ENCODE measurements at regions not wholly inside any gene's neighbourhood (a gene's known extent, or its start where the extent isn't known, plus 50 kb on each side); places are given as distances from the start of the nearest gene placed in this dataset.

DNA sequence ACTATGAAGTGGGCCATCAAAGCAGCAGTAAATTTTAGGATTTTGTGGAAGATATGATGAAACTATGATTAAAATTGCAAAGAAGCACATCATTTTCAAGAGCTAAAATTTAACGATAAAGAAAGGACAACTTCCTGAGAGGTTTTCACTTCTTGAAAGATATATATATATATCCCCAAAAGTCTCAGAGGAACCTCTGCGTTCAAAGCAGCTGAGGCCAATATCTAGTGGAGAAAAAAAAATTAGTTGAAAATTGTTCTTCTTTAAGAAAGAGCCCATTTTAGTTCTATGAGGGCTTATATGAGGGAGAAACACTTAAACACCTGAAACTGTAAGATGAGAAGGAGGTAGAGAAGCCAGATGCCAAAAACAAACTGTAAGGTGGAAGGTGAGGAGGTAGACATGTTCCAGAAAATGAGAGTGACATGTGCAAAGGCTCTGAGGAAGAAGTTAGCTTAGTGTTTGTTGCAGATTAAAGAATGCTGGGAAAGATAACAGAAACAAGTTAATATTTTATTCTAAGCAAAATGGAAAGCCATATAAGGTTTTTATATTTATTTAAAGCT, 72.9 kb upstream of the VRK2 start:
- Histone ChIP-seq H4K20me1 (ENCODE audit: low read length) (no peaks in the 10 kb centered on the region), H3K27ac (ENCODE audit: low read length) (no peak overlapping the region), H3K9me3 (ENCODE audit: low read length) (peaks cover 5% of the 10 kb centered on the region; the same call in 1 of the 2 replicates), H3K4me3 (ENCODE audit: low read length) (no peak overlapping the region), H3K27me3 (ENCODE audit: low read length) (no peaks in the 10 kb centered on the region), H3K4me2 (ENCODE audit: low read length) (no peak overlapping the region), H3F3A (ENCODE audit: low read length, unreplicated experiment) (no peaks in the 10 kb centered on the region), H3K4me1 (ENCODE audit: insufficient read depth, low read length) (no peaks in the 10 kb centered on the region), H3K79me2 (ENCODE audit: low read length) (no peaks in the 10 kb centered on the region), H2AFZ (ENCODE audit: low read length) (no peak overlapping the region), H3K9me2 (replicated peaks; ENCODE audit: low read length) (no peaks in the 10 kb centered on the region), H3K9ac (ENCODE audit: low read length) (no peak overlapping the region), H3K36me3 (ENCODE audit: low read depth, low read length) (0 out of 2 replicates have a peak, but pooled peaks cover 2% of the 10 kb centered on the region)
- no peak for DNase-seq
- BruUV-seq (replicated peaks) = no TSS peak
- ChIA-PET POLR2A (ENCODE audit: unreplicated experiment) (no interaction called here), CTCF (no interaction called here)
- TF ChIP-seq, protein P1, sequence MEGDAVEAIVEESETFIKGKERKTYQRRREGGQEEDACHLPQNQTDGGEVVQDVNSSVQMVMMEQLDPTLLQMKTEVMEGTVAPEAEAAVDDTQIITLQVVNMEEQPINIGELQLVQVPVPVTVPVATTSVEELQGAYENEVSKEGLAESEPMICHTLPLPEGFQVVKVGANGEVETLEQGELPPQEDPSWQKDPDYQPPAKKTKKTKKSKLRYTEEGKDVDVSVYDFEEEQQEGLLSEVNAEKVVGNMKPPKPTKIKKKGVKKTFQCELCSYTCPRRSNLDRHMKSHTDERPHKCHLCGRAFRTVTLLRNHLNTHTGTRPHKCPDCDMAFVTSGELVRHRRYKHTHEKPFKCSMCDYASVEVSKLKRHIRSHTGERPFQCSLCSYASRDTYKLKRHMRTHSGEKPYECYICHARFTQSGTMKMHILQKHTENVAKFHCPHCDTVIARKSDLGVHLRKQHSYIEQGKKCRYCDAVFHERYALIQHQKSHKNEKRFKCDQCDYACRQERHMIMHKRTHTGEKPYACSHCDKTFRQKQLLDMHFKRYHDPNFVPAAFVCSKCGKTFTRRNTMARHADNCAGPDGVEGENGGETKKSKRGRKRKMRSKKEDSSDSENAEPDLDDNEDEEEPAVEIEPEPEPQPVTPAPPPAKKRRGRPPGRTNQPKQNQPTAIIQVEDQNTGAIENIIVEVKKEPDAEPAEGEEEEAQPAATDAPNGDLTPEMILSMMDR (conservative IDR thresholded peaks at IDR 0.05; ENCODE audit: low read depth, low read length) = no peak
- TF ChIP-seq EZH2 (IDR thresholded peaks at IDR 0.05; ENCODE audit: low read length, unreplicated experiment) = no peak
- TF ChIP-seq EZH2phosphoT487 (IDR thresholded peaks at IDR 0.05; ENCODE audit: borderline replicate concordance, low read length) = no peak
- intact Hi-C loops (cut with micrococcal nuclease) = no loop called here
- no peak for ATAC-seq

DNA sequence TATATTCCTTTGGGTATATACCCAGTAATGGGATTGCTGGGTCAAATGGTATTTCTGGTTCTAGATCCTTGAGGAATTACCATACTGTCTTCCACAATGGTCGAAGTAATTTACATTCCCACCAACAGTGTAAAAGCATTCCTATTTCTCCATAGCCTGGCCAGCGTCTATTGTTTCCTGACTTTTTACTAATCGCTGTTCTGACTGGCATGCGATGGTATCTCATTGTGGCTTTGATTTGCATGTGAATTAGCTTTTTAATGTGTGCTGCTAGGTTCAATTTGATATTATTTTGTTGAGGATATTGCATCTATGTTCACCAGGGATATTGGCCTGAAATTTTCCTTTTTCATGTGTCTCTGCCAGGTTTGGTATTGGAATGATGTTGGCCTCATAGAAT, 67.4 kb upstream of the VRK2 start:
- no peak overlapping the region for H3K9ac ChIP-seq (ENCODE audit: low read length)
- H3K4me2 ChIP-seq (ENCODE audit: low read length) = no peak overlapping the region
- H3K36me3 ChIP-seq (ENCODE audit: low read depth, low read length) = no peaks in the 10 kb centered on the region
- ChIA-PET CTCF (no interaction called here), POLR2A (ENCODE audit: unreplicated experiment) (no interaction called here)
- no peaks in the 10 kb centered on the region for H4K20me1 ChIP-seq (ENCODE audit: low read length)
- H3K27ac ChIP-seq (ENCODE audit: low read length) = no peak overlapping the region
- BruUV-seq (replicated peaks) = no TSS peak
- ATAC-seq = no peak
- H3K79me2 ChIP-seq (ENCODE audit: low read length) = no peaks in the 10 kb centered on the region
- H3K4me1 ChIP-seq (ENCODE audit: insufficient read depth, low read length) = peaks cover 23% of the 10 kb centered on the region
- intact Hi-C loops (cut with micrococcal nuclease) = no loop called here
- H3K27me3 ChIP-seq (ENCODE audit: low read length) = no peaks in the 10 kb centered on the region
- H3K4me3 ChIP-seq (ENCODE audit: low read length) = no peak overlapping the region
- TF ChIP-seq, protein P1 (conservative IDR thresholded peaks at IDR 0.05; ENCODE audit: low read depth, low read length) = no peak
- no peak for TF ChIP-seq EZH2phosphoT487 (IDR thresholded peaks at IDR 0.05; ENCODE audit: borderline replicate concordance, low read length)
- no peaks in the 10 kb centered on the region for H3K9me3 ChIP-seq (ENCODE audit: low read length)
- no peak for DNase-seq
- no peak overlapping the region for H2AFZ ChIP-seq (ENCODE audit: low read length)
- no peaks in the 10 kb centered on the region for H3K9me2 ChIP-seq (replicated peaks; ENCODE audit: low read length)
- peaks cover 6% of the 10 kb centered on the region for H3F3A ChIP-seq (ENCODE audit: low read length, unreplicated experiment)

- BruUV-seq (replicated peaks) = no TSS peak
- DNase-seq = peak; percentile 96
- no peak for TF ChIP-seq EZH2phosphoT487 (IDR thresholded peaks at IDR 0.05; ENCODE audit: borderline replicate concordance, low read length)
- TF ChIP-seq EZH2 (IDR thresholded peaks at IDR 0.05; ENCODE audit: low read length, unreplicated experiment) = no peak
- TF ChIP-seq, protein P1 (conservative IDR thresholded peaks at IDR 0.05; ENCODE audit: low read depth, low read length) = no peak
- CTCF ChIA-PET = no interaction called here
- Histone ChIP-seq H3K27ac (ENCODE audit: low read length) (peak overlapping the region; percentile 86), H3K9me3 (ENCODE audit: low read length) (no peaks in the 10 kb centered on the region), H3K79me2 (ENCODE audit: low read length) (no peaks in the 10 kb centered on the region), H4K20me1 (ENCODE audit: low read length) (no peaks in the 10 kb centered on the region), H3K36me3 (ENCODE audit: low read depth, low read length) (no peaks in the 10 kb centered on the region), H3F3A (ENCODE audit: low read length, unreplicated experiment) (peaks cover 6% of the 10 kb centered on the region), H3K4me1 (ENCODE audit: insufficient read depth, low read length) (peaks cover 23% of the 10 kb centered on the region), H3K9ac (ENCODE audit: low read length) (peak overlapping the region; percentile 10; the same call in 1 of the 2 replicates), H3K27me3 (ENCODE audit: low read length) (no peaks in the 10 kb centered on the region), H3K4me2 (ENCODE audit: low read length) (peak overlapping the region; percentile 47), H3K4me3 (ENCODE audit: low read length) (no peak overlapping the region), H2AFZ (ENCODE audit: low read length) (no peak overlapping the region), H3K9me2 (replicated peaks; ENCODE audit: low read length) (no peaks in the 10 kb centered on the region)
- intact Hi-C loops (cut with micrococcal nuclease) = loop anchor here (1.0 to 10.0 kb wide), 4 partner anchors 38 to 124 kb away; partner anchors contain the start of gene VRK2
- POLR2A ChIA-PET (ENCODE audit: unreplicated experiment) = no interaction called here
- peak; percentile 93 for ATAC-seq
Observed at GRCh38 chr2:57981083-57981768, 65.4 kb upstream of the VRK2 start.
